HEK293T (cell line): ENCODE measurements at regions not wholly inside any gene's neighbourhood (a gene's known extent, or its start where the extent isn't known, plus 50 kb on each side); places are given as distances from the start of the nearest gene placed in this dataset.

Experiments
- ELF4 ChIP-seq: fragments of 450-650 bp; IDR thresholded peaks from 2 replicates; pipeline ENCODE4 v1.6.1; 2017; ENCODE audit warnings: antibody characterized with exemption
- FOXA1 ChIP-seq: fragments of 450-650 bp; IDR thresholded peaks from 2 replicates; pipeline ENCODE4 v1.6.1; 2016; ENCODE audit warnings: mild to moderate bottlenecking
- FOXM1 ChIP-seq: fragments of 450-650 bp; IDR thresholded peaks from 2 replicates; pipeline ENCODE4 v1.6.1; 2017; ENCODE audit warnings: mild to moderate bottlenecking, borderline replicate concordance
- HDGF ChIP-seq: fragments of 450-650 bp; IDR thresholded peaks from 2 replicates; pipeline ENCODE4 v1.6.1; 2017; ENCODE audit warnings: antibody characterized with exemption, borderline replicate concordance
- LEF1 ChIP-seq: fragments of 450-650 bp; IDR thresholded peaks from 2 replicates; pipeline ENCODE4 v1.6.1; 2017; ENCODE audit warnings: mild to moderate bottlenecking, borderline replicate concordance
- SP1 ChIP-seq: fragments of 450-650 bp; IDR thresholded peaks from 2 replicates; pipeline ENCODE4 v1.6.1; 2017
- SUZ12 ChIP-seq: fragments of 450-650 bp; IDR thresholded peaks from 2 replicates; pipeline ENCODE4 v1.6.1; 2016; ENCODE audit warnings: mild to moderate bottlenecking
- TARDBP ChIP-seq: fragments of 450-650 bp; IDR thresholded peaks from 2 replicates; pipeline ENCODE4 v1.6.1; 2016
- TF ChIP-seq, protein P1 (sequence below): fragments of 450-650 bp; IDR thresholded peaks from 2 replicates; pipeline ENCODE4 v1.6.1; 2016

DNA sequence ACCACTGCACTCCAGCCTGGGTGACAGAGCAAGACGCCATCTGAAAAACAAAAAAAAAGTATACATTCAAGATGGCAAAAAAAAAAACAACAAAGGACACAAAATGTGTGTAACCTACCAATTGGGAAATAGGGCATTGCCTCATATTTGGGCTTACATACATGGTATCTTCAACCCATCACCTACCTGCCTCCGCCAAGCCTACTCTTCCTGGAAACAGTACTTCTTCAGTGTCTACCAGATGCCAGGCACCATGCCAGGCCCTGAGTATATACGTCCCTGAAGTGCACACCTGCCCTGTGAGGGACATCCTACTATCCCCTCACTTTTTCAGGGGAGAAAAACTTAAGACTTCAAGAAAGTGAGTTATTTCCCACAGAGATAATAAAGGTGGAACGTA, 160.2 kb downstream of the TOMM20 start:
- TF ChIP-seq SUZ12 (no peak), FOXA1 (no peak), SP1 (no peak), HDGF (no peak), ELF4 (no peak), FOXM1 (no peak), LEF1 (no peak), TARDBP (no peak)
- TF ChIP-seq, protein P1, sequence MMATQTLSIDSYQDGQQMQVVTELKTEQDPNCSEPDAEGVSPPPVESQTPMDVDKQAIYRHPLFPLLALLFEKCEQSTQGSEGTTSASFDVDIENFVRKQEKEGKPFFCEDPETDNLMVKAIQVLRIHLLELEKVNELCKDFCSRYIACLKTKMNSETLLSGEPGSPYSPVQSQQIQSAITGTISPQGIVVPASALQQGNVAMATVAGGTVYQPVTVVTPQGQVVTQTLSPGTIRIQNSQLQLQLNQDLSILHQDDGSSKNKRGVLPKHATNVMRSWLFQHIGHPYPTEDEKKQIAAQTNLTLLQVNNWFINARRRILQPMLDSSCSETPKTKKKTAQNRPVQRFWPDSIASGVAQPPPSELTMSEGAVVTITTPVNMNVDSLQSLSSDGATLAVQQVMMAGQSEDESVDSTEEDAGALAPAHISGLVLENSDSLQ: no peak
